OCI-LY3 (cell line): ENCODE measurements at regions not wholly inside any gene's neighbourhood (a gene's known extent, or its start where the extent isn't known, plus 50 kb on each side); places are given as distances from the start of the nearest gene placed in this dataset.

Experiments used
- H2AFZ ChIP-seq: fragments of 200-600, 300-600 bp; shearing (Covaris generic); 2 replicates; pipeline ENCODE4 v1.6.0; 2014; ENCODE audit warnings: antibody characterized with exemption, low read depth, low read length
- H3K27ac ChIP-seq: fragments of 200-600, 300-600 bp; sonication (generic); 2 replicates; pipeline ENCODE4 v1.5.1; 2014; ENCODE audit warnings: mild to moderate bottlenecking, low read length, moderate library complexity, mixed read lengths
- H3K27me3 ChIP-seq: fragments of 200-600, 300-600 bp; sonication (generic); 2 replicates; pipeline ENCODE4 v1.6.1; 2014; ENCODE audit warnings: low read depth, low read length, mixed read lengths
- H3K36me3 ChIP-seq: fragments of 200-600, 300-600 bp; sonication (generic); replicated peaks from 2 replicates; pipeline ENCODE3; 2014; ENCODE audit warnings: low read depth, low read length, mixed read lengths
- H3K4me1 ChIP-seq: fragments of 300-600, 200-600 bp; sonication (generic); 2 replicates; pipeline ENCODE4 v1.6.1; 2014; ENCODE audit warnings: low read length, mixed read lengths
- H3K4me2 ChIP-seq: fragments of 200-600, 300-600 bp; sonication (generic); 2 replicates; pipeline ENCODE4 v1.6.1; 2014; ENCODE audit warnings: low read length, mixed read lengths
- H3K4me3 ChIP-seq: fragments of 300-600, 200-600 bp; sonication (generic); 2 replicates; pipeline ENCODE4 v1.5.1; 2014; ENCODE audit warnings: antibody characterized with exemption, mild to moderate bottlenecking, low read length, moderate library complexity
- H3K79me2 ChIP-seq: fragments of 300-600, 200-600 bp; shearing (Covaris generic); 2 replicates; pipeline ENCODE4 v1.6.1; 2014; ENCODE audit warnings: mild to moderate bottlenecking, low read length, mixed read lengths
- H3K9ac ChIP-seq: fragments of 300-600, 200-600 bp; shearing (Covaris generic); 2 replicates; pipeline ENCODE4 v1.6.0; 2014; ENCODE audit warnings: mild to moderate bottlenecking, low read length, moderate library complexity
- H3K9me3 ChIP-seq: fragments of 200-600, 300-600 bp; shearing (Covaris generic); 2 replicates; pipeline ENCODE4 v1.6.1; 2014; ENCODE audit warnings: low read length, mixed read lengths; ENCODE audit not compliant: insufficient read depth
- H4K20me1 ChIP-seq: fragments of 200-600, 300-600 bp; sonication (generic); 2 replicates; pipeline ENCODE4 v1.6.1; 2016; ENCODE audit warnings: low read length, mixed read lengths; ENCODE audit not compliant: insufficient read depth
- EZH2phosphoT487 ChIP-seq: fragments of 200-600 bp; shearing (Covaris generic); IDR thresholded peaks from 2 replicates; pipeline ENCODE4 v1.6.1; 2018; ENCODE audit warnings: antibody characterized with exemption, mixed run types, low read depth
- TF ChIP-seq, protein P1 (sequence below): fragments of 200-600, 300-600 bp; sonication (generic); IDR thresholded peaks from 2 replicates; pipeline ENCODE4 v1.5.1; 2014; ENCODE audit warnings: antibody characterized with exemption, low read length, low read depth

DNA sequence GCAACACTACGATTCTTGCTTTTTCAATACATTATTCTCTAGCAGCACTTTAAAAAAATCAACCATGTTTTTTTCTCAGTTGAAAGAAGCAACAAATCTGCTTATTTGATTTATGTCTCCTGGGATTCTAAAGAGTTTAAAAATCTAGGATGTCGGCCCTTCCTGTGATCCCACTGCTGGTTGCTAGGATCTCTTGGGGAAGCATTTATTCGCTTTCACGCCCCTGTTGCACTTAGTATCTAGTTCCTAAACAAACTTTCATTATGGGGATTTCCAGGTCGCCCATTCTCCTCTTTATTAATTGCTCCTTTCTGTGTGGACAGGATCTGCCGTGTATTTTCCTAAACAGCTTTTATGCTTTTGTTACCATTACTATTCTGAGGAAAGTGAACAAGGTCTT, 313.5 kb downstream of the AGTPBP1 start:
- no peaks in the 10 kb centered on the region for H3K9me3 ChIP-seq
- H3K36me3 ChIP-seq: no peaks in the 10 kb centered on the region
- TF ChIP-seq EZH2phosphoT487: no peak
- TF ChIP-seq, protein P1, sequence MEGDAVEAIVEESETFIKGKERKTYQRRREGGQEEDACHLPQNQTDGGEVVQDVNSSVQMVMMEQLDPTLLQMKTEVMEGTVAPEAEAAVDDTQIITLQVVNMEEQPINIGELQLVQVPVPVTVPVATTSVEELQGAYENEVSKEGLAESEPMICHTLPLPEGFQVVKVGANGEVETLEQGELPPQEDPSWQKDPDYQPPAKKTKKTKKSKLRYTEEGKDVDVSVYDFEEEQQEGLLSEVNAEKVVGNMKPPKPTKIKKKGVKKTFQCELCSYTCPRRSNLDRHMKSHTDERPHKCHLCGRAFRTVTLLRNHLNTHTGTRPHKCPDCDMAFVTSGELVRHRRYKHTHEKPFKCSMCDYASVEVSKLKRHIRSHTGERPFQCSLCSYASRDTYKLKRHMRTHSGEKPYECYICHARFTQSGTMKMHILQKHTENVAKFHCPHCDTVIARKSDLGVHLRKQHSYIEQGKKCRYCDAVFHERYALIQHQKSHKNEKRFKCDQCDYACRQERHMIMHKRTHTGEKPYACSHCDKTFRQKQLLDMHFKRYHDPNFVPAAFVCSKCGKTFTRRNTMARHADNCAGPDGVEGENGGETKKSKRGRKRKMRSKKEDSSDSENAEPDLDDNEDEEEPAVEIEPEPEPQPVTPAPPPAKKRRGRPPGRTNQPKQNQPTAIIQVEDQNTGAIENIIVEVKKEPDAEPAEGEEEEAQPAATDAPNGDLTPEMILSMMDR: no peak
- H2AFZ ChIP-seq: no peak overlapping the region
- peaks cover 2% of the 10 kb centered on the region; the same call in 1 of the 2 replicates for H3K4me1 ChIP-seq
- H3K27ac ChIP-seq: no peak overlapping the region
- H3K9ac ChIP-seq: no peak overlapping the region
- no peaks in the 10 kb centered on the region for H3K79me2 ChIP-seq
- no peaks in the 10 kb centered on the region for H4K20me1 ChIP-seq
- H3K4me3 ChIP-seq: no peak overlapping the region
- H3K27me3 ChIP-seq: peaks cover 9% of the 10 kb centered on the region; the same call in 1 of the 2 replicates
- H3K4me2 ChIP-seq: no peak overlapping the region

DNA sequence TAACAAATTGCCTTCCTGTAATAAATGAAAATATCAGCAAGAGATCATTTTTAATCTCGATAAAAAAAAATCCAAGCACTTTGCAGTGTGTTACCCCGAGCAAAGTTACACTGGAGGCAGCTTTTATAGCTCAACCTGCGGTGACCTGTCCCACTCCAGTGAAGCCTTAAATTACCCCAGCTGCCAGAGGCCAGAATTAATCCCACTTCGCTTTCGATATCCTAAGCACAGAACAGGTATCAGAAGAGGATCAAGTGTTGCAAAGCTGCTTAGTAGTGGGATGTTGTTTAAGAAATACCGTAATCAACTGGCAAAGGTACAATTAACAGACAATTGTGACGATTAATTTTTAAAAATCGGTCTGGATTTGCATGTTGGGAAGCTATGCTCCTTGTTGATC, 314.0 kb downstream of the AGTPBP1 start:
- no peak for TF ChIP-seq EZH2phosphoT487
- TF ChIP-seq, protein P1: no peak
- Histone ChIP-seq H3K27me3 (peaks cover 9% of the 10 kb centered on the region; the same call in 1 of the 2 replicates), H3K9me3 (no peaks in the 10 kb centered on the region)

DNA sequence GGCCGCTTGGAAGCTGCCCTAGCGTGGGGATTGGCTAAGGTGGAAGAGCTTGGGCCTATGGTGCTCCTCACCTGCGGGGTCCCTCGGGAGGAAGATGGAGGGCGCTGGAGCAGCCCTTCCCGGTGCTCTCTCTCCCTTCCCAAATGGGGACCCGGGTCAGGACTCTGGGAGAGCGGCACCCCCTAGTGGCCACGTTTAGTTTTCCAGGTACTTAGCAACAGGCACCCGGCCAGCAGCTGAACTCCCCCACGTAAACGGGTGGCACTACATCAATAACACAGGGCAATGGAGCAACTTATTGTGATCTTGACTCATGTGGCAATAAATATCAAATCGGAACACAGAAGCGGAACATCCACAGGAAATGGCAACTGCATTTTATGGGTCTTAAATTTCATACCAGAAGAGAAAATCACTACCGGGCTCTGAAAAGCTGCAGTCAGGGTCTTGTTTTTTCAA, 316.6 kb downstream of the AGTPBP1 start:
- Histone ChIP-seq H3K27me3 (peaks cover 9% of the 10 kb centered on the region; the same call in 1 of the 2 replicates), H3K36me3 (no peaks in the 10 kb centered on the region), H2AFZ (peak overlapping the region; percentile 51), H3K79me2 (no peaks in the 10 kb centered on the region), H3K9me3 (no peaks in the 10 kb centered on the region), H3K4me2 (peak overlapping the region; percentile 48), H3K4me1 (no peaks in the 10 kb centered on the region; the same call in 1 of the 2 replicates), H3K27ac (no peak overlapping the region), H4K20me1 (no peaks in the 10 kb centered on the region), H3K4me3 (no peak overlapping the region), H3K9ac (no peak overlapping the region)
- no peak for TF ChIP-seq EZH2phosphoT487
- TF ChIP-seq, protein P1: peak; percentile 90

More for the DNA sequence above, 314.0 kb downstream of the AGTPBP1 start:
- H3K36me3 ChIP-seq: no peaks in the 10 kb centered on the region
- H3K4me2 ChIP-seq: no peak overlapping the region
- H2AFZ ChIP-seq: no peak overlapping the region
- H4K20me1 ChIP-seq: no peaks in the 10 kb centered on the region
- H3K79me2 ChIP-seq: no peaks in the 10 kb centered on the region
- no peak overlapping the region for H3K9ac ChIP-seq
- no peak overlapping the region for H3K27ac ChIP-seq
- peaks cover 2% of the 10 kb centered on the region; the same call in 1 of the 2 replicates for H3K4me1 ChIP-seq
- H3K4me3 ChIP-seq: no peak overlapping the region

DNA sequence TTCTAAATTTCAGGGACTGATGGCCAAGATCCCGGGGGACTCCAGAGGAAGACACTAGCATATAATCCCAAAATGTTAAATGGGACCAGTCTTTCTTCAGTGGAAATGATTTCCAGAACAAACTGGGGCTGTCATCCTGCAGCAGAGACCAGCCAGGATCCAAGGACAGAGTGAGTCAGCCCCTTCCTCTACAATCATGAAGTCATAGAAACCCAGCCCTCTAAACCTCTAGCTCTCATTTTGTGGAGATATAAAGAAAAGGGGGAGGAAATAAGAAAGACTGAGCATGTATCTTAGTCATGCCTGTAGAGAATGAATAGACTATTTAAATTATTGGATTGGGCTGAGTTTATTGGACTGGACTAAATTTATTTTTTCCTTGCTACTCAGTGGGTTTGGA, 318.3 kb downstream of the AGTPBP1 start:
- no peak overlapping the region for H2AFZ ChIP-seq
- no peak overlapping the region for H3K4me3 ChIP-seq
- no peak overlapping the region for H3K27ac ChIP-seq
- H3K9me3 ChIP-seq: no peaks in the 10 kb centered on the region
- H3K79me2 ChIP-seq: no peaks in the 10 kb centered on the region
- H3K4me2 ChIP-seq: no peak overlapping the region
- H4K20me1 ChIP-seq: no peaks in the 10 kb centered on the region
- H3K4me1 ChIP-seq: no peaks in the 10 kb centered on the region; the same call in 1 of the 2 replicates
- no peaks in the 10 kb centered on the region for H3K36me3 ChIP-seq
- TF ChIP-seq, protein P1: no peak
- TF ChIP-seq EZH2phosphoT487: no peak
- H3K9ac ChIP-seq: no peak overlapping the region
- H3K27me3 ChIP-seq: peaks cover 6% of the 10 kb centered on the region; the same call in 1 of the 2 replicates
